NCI-H82 (cell line): ENCODE measurements at regions not wholly inside any gene's neighbourhood (a gene's known extent, or its start where the extent isn't known, plus 50 kb on each side); places are given as distances from the start of the nearest gene placed in this dataset.
A peak's percentile ranks its signal among the peaks of the same experiment; 100 is the strongest.

Source experiments
- DNase-seq: peaks from one replicate; lab custom pipeline; 2025; lab: John Stamatoyannopoulos, UW

DNA sequence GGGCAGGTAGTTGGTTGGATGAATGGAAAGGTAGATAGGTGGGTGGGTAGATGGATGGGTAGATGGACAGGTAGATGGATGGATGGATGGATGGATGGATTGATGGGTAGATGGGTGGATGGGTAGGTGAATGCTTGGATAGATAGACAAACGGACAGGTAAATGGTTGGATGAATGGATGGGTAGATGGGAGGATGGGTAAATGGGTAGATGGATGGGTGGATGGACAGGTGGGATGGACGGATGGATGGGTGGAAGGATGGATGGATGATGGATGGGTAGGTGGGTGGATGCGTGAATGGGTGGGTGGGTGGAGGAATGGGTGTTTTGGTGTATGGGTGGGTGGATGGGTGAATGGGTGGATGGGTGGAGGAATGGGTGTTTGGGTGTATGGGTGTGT lies 50.1 kb upstream of the ASAP2 start:
- no peak for DNase-seq

DNA sequence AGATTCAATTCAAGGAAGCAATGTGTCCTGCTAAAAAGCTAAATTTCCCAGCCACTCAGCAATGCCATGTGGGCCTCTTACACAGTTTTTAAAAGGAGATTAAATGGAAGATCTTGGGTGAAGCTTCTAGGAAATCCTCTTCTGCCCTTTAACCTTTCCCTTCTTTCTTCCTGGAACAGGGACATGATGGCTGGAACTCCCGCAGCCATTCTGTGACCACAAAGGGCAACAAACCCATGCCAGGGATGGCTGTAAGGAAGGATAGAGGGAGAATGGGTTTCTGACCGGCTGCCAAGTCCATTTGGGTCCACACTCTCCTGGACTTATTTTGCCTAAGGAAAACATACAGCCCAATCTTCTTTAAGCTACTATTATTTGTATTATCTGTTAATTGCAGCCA lies 52.6 kb upstream of the ASAP2 start:
- DNase-seq = no peak

GRCh38 chr2:9153643-9153980 lies 53.0 kb upstream of the ASAP2 start:
- no peak for DNase-seq

DNA sequence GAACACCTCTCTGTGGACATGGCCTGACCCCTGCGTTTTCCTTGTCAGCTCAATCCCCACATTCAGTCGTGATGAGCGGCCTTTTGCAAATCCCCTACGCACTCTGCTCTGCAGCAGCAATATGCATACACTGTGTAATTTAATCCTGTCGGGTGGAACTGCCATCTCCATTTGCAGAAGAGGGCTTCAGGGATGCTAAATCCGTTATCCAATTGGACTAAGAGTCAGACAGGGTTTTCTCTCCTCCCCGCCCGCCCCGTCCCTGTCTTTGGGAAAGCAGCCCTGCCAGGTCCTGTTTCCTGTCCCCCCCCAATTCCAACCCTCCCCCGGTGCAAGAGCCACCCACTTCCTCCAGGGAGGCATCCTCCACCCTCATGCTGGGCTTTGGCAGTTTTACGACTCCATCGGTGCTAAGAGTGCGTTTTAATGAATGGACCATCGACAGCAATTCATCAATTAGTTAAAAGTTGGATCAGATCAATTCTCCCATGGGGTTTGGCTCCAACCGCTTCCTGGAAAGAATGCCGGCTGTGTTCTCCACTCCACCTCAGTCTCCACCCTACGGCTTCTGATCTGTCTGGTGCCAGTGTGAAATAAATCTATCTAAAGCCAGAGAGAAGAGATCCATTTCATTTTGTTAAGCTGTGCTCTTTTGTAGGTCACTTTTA lies 53.5 kb upstream of the ASAP2 start:
- DNase-seq = peak; percentile 83

- no peak for DNase-seq
Measured at GRCh38 chr2:9150906-9151305, 55.7 kb upstream of the ASAP2 start.

- DNase-seq = no peak
Measured at GRCh38 chr2:9150568-9150900, 56.1 kb upstream of the ASAP2 start.

- DNase-seq = no peak
Measured at GRCh38 chr2:9149726-9150567, 56.7 kb upstream of the ASAP2 start.

DNA sequence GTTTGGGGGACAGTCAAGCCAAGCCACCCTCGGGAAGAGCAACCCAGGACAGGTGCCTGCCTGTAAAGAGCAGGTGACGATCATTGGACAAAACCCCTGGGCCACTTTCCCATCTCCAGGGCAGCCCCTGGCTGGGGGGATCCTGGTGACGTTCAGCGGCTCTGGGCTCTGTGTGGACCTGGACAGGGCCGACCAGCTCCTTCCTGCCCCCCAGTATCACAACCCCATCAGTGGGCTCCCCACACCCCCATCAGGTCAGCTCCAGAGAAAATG lies 57.3 kb upstream of the ASAP2 start:
- no peak for DNase-seq

DNA sequence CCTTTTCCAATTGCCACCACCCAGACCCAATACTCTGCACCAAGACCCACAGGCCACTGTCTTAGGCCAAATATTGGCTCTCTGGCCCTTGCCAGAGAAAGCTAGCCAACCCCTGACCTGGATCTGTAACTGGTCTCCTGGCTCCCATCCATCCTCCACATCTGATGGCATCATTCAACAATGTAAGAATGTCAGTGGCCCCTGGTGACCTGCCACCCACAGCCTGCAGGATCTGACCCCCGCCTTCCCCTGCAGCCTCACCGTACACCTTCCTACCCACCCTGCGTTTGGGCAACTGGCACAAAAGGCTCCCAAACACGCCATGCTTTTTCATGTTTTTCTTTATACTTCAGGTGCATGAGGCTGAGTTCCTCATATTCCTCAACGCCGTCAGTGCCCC lies 60.0 kb upstream of the ASAP2 start:
- DNase-seq = no peak

DNA sequence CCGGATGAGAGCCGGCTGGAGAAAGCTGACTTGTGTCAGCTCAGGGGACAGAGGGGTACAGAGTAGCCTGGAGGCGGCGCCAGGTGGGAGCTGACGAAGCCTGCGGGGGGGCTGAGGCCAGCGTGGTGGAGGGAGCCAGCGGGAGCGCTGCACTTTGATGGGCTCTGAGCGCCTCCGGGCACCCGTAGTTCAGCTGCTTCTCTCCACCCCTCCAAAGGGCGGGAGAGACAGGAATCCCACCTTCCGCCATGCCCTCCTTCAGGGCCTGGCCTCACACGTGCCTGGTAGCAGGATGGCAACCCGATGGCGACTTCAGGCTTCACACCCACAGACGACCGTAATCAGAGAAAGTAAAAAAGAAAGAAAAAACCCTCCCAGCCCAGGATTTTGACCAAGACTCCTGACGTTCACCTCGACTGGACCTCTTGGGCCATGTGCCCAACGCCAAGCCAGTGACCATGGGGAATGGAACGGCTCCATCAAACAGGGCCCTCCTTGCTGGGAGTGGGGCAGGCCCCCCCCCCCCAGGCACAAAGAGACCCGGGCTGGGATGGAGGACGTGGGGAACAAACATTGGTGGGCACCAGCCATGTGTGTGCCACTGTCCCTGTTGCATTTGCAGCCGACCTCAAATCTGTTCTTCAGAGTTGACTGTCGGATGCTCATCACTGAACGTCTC lies 60.7 kb upstream of the ASAP2 start:
- no peak for DNase-seq

- no peak for DNase-seq
Measured at GRCh38 chr2:9145109-9145751, 61.4 kb upstream of the ASAP2 start.

DNA sequence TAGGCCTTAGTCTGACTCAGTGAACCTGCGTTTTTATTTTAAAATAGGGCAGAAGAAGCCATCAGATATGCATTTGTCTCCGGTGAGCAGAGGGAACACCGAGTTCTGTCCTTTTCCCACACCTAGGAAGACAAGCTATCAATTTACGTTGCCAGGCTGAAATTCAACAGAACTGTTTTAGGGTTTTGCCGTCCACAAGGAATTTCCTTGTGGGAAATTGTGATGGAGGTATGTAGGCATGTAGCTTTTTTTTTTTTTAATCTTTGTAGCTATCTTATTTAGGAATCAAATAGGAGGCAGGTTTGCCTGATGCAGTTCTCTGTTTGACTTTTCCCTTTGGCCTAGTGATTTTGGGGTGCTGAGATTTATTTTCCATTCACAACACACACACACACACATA lies 62.0 kb upstream of the ASAP2 start:
- DNase-seq = no peak

- DNase-seq = no peak
Measured at GRCh38 chr2:9144046-9144445, 62.6 kb upstream of the ASAP2 start.

- DNase-seq = no peak
Measured at GRCh38 chr2:9143264-9143815, 63.3 kb upstream of the ASAP2 start.

DNA sequence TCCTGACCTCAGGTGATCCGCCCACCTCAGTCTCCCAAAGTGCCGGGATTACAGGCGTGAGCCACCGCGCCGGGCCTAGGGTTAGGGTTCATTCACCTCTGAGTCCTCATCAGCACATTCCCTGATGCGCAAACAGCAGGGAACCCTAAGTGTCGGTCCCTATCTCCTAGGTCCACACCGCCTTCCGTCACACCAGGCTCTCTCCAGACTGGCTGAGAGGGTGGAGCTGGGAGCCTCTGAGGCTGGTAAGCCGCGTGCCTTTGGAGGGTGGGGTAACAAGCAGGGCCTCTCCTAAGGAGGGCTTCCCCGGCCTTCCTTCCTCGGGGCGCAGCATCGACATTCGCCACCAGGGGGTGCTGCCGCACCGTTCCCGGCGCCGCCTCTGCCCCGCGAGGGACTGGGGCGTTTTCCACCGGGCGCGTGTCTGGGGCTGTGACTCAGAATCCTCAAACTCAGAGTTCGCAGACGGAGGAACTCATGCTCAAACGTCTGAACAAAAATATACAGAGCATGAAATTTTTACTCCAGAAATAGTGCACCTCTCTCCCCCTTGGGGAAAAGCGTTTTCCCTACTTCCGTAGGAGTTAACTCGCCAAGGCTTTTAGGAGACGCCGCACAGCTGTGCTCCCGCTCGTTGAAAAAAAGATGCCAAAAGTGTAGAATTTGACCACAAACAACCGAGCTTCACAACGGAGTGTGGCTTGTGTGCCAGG lies 63.9 kb upstream of the ASAP2 start:
- peak; percentile 88 for DNase-seq

- DNase-seq = no peak
Measured at GRCh38 chr2:9141706-9142460, 64.7 kb upstream of the ASAP2 start.

DNA sequence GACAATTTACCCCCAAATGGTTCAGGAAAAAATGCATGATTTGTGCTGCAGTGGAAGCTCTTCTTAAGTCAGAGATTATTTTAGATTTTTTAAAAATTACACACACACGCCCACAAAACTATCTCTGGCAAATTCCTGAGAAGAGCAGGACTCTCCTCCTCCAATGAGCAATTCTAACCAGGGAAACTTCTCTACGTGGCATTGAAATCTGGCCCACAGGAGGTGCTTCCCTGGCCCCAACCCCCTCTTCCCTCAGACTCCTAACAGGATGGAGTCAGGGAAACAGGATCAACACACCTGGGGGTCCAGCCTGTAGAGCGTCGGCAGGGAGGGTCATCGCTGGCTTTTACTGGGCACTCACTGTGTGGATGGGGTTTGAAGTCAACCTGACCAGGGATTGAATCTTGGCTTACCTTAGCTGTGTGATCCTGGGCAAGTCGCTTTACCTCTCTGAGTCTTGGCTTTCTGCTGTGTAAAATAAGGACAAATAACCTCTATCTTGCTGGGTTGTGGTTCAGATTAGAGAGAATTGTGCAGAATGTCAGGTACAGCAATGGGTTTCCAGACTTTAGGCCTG lies 65.4 kb upstream of the ASAP2 start:
- no peak for DNase-seq

DNA sequence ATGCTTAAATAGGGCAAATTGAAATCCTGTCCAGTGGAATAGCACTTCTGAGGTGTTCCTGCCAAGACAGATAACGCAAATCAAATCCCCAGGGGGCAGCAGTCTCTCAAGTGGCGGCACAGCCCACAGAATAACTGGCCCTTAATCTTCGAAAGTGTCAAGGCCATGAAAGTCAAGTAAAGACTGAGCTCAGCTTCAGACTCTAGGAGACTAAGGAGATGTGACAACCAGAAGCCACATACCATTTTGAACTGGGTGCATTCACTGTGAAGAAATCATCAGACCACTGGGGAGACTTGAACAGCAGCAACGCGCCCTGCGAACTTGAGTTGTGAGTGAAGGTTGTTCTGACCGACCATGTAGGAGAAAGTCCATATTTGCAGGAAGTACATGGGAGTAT lies 66.0 kb upstream of the ASAP2 start:
- DNase-seq = peak; percentile 64

GRCh38 chr2:9139491-9140443 lies 66.8 kb upstream of the ASAP2 start:
- DNase-seq = peak; percentile 86
